HG03439 (cell line): ENCODE measurements at regions not wholly inside any gene's neighbourhood (a gene's known extent, or its start where the extent isn't known, plus 50 kb on each side); places are given as distances from the start of the nearest gene placed in this dataset.
"Not testable (repeated sequence)": the region's sequence is repeated elsewhere in the genome, so short reads cannot be mapped to it uniquely, and the experiment has no call there.

Source experiments
- ATAC-seq: cut with Tn5 transposase; IDR thresholded peaks from one replicate; pipeline ENCODE4 v1.9.1; 2021; ENCODE audit warnings: mild to moderate bottlenecking, moderate library complexity; ENCODE audit not compliant: unreplicated experiment

DNA sequence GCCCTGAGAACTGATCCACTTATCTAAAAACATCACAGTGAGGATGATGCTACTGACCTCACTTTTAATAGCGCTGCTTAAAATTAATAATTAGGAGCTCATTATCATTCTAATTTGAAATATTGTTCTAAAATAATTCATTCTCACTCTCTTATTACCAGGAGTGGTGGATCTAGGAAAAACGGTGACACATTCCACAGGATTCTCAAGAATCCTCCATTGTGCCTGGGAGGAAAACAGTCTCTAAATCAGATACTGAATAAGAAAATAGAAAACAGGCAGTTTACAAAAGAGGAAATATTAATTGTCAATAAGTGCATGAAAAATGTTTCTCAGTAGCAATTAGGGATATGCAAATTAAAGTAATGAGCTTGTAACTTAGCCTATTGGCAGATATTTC is 187.4 kb downstream of the TENT5A start:
- ATAC-seq = no peak

DNA sequence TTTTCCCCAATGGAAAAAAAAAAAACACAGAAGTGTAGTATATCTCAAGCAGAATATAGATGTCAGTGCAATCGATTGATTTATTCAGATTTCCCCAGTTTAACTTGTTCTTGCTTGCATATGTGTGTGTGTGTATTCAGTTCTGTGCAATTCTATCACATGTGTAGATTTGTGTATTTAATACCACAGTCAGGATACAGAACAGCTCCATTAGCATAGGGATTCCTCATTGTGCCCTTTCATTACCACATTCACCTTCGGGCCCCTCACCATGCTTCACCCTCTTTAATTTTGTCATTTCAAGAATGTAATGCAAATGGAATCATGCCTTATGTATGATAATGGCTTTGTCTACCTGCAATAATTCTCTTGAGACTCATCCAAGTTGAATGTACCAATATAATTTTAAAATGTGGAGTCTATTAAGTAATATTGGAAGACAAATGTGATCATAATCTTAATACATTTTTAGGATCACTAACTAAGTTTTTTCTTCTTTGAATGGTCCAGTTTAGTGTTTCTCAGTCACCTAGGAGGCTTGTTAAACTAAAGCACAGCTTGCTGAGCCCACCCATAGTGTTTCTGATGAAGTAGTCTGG is 187.9 kb downstream of the TENT5A start:
- no peak for ATAC-seq

- no peak for ATAC-seq
Measured at GRCh38 chr6:81562169-81562568, 190.3 kb downstream of the TENT5A start.

DNA sequence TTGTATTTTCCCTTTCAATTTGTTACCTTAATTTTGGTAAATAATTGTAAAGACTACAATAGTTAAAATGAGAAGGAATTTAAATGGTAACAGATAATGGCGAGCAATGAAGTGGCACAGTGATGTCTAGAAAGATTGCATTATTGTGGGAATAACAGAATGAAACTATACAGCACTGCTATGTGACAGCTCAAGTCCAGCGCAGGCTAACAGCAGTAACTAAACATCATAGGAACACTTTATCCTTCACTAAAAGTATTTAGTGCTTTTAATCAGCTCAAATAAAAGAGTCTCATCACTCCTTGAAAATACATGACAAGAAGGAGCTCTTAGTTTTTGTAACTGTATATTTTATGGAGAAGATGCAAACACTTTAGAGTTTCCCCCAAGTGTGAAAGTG is 190.8 kb downstream of the TENT5A start:
- ATAC-seq = no peak

DNA sequence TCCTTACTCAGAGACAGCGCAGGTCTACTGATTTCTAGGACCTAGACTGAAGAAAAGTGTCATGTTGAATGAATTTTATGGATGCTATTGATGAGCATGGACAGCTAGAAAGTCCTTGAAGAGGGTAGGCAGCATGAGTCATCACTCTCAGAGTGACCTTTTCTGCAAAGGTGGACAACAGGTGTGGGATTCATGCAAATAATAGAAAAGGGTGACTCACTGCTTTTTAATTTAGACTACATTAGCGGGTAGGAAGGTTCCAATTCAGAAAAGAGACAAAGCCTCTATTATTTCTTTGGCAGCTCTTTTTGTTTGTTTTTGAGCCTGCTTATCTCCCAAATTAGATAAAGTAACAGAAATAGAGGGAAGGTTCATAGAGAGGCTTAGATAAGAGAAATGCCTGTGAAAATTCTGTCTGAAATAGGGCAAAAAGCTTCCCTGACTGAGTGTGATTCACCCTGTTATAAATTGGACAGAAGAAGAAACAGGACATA is 191.4 kb downstream of the TENT5A start:
- ATAC-seq = no peak

GRCh38 chr6:81557811-81558210 is 194.7 kb downstream of the TENT5A start:
- no peak for ATAC-seq

- no peak for ATAC-seq
Measured at GRCh38 chr6:81556551-81556950, 195.9 kb downstream of the TENT5A start.

DNA sequence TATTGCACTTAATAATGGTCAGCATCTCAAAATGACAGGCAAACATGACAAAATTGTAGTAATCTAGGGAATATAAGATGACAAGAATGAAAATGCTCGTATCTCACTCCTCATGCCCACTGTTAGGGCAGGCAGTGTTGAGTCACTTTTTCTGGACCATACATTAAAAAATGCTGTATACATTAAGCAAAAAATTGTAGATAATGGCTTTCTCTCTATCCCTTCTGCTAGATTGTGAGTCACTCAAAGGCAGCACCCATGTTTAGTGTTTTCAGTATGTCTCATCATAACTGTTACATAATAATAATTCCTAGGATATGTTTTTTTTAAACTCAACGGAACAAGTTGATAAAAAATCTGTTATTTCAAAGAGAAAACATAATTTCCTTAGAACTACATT is 199.3 kb downstream of the TENT5A start:
- ATAC-seq = no peak

- no peak for ATAC-seq
Measured at GRCh38 chr6:81552644-81553043, 199.8 kb downstream of the TENT5A start.

DNA sequence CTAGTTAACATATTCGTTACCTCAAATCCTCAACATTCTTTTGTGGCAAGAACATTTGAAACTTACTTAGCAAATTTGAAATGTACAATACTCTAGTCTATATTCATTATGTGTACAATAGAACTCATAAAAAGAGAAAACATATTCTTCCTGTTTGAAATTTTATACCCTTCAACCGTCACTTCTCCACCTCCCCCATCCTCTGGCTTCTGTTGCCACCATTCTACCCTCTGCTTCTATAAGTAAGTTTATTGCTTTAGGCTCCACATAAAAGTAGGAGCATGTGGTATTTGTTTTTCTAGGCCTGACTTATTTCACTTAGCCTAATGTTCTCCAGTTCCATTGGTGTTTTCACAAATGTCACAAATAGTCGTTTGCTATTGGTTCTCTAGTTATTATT is 205.3 kb downstream of the TENT5A start:
- ATAC-seq = no peak

DNA sequence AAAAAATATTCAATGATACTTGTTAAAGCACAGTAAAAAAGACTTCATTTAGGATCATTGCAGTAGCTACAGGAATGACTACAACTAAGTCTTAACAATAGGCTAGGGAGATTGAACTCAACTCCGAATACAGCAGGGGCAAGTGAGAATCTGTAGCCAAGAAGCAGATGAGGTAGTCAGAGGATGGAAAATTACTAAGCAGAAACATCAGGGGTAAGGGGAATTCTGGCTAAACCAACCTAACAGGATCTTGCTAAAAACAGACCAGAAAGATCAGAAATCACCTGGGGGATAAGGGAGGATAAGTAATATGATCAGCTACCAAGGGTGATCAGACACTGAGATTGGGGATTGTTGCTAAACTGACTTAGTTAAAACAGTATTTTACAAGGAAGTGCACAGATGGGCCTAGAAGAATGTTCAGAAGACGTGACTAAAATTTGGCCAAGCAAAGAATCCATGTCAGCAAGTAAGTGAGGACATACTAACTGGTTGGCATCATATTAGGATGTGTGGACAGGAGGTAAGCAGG is 217.5 kb downstream of the TENT5A start:
- ATAC-seq = no peak

GRCh38 chr6:81531869-81532561 is 220.5 kb downstream of the TENT5A start:
- ATAC-seq = no peak

DNA sequence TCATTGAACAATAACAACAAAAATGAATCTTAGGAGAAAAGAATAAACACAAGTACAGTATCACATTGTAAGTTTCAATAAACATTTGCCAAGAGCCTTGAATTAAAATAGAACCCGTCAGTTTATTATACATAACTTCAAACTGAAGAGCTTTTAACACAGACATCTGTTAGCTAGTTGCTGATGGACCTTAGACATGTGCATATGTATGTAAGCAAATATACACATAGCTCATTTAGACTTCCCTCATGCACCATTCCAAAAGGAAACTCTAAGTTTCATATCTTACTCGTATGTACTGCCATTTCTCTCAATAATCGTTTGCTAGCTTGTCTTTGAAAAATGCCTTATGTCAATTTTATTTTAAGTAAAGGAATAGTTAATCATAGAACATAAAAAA is 235.0 kb downstream of the TENT5A start:
- ATAC-seq = no peak

GRCh38 chr6:81515562-81516453 is 236.7 kb downstream of the TENT5A start:
- no peak for ATAC-seq

DNA sequence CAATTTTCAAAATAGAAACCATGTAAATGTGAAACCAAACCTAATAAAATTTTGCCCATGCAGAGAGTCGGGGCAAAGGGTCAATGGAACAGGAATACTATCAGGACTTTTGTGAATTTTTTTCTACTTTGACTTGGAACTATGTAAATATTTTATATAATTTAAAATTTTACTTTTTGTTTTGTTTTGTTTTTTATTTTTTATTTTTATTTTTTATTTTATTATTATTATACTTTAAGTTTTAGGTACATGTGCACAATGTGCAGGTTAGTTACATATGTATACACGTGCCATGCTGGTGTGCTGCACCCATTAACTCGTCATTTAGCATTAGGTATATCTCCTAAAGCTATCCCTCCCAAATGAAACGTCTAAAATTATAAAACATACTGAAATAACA is 238.3 kb downstream of the TENT5A start:
- not testable (repeated sequence) for ATAC-seq

- ATAC-seq = no peak
Measured at GRCh38 chr6:81511423-81511822, 241.1 kb downstream of the TENT5A start.

- no peak for ATAC-seq
Measured at GRCh38 chr6:81495999-81496398, 256.5 kb downstream of the TENT5A start.

DNA sequence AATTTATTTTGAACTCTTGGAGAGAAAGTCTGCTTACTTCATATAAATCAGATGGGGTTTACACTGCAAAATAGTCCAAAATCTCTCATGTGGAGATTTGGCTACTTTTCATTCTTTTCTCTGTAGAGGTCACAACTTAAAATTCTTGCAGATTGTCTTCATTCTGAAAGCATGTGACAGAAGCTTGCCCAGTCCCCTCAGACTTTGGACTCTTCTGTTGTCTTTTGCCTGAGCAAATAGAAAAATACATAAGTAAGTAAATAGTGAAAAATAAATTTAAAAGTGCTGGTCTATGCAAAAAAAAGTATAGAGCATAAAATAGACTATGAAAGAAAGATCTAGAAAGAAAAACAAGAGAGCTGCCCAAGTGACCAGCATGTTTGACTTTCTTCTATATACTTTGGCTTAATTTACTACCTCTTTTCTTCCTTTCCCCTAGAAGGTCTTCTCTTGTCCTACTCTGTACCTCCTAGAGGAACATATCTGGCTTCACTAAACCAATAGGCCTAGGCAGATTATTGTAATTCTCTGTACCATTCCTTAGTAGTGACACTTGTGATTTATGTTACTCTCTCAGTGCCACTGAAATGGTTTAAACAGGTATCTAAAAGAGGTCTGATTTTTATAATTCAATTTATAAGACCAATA is 260.9 kb downstream of the TENT5A start:
- ATAC-seq = no peak

DNA sequence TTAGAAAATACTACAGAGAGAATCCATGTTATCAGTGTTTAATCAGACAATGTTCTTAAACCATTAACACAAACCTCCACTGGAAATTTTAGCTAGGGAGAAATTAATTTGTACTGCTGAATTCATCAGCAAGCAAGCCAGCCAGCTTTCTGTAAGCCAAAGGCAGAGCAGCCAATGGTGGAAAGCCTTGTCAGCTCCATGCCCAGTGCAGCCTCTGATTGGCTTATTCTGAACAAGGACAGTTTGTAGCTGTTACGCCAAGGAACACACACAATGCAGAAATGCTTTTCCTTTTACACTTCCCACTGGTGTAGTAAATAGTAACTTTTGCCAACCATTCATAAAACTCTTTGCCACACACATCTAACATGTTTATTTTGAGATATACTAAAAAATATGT is 265.0 kb downstream of the TENT5A start:
- no peak for ATAC-seq

DNA sequence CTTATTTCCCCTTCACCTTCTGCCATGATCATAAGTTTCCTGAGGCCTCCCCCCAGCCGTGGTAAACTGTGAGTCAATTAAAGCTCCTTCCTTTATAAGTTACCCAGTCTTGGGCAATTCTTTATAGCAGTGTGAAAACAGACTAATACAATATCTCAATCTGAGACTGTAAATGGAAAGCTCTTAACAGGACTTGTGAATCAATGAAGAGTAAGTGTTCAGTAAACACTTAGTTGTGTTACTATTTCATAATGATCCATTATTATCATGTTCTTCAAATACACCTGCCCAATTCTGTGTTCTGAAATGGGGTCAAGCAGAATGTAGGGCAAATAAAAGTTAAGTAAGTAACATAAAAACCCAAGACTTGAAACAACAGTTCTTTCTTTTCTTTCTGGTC is 266.2 kb downstream of the TENT5A start:
- ATAC-seq = no peak

- ATAC-seq = no peak
Measured at GRCh38 chr6:81485395-81485794, 267.1 kb downstream of the TENT5A start.
